Neural cell (in vitro differentiated cells): ENCODE measurements at regions not wholly inside any gene's neighbourhood (a gene's known extent, or its start where the extent isn't known, plus 50 kb on each side); places are given as distances from the start of the nearest gene placed in this dataset.

Experiments used
- EZH2 ChIP-seq: fragments of 200-600, 300-800 bp; shearing (Covaris generic), sonication (generic); IDR thresholded peaks from 2 replicates; pipeline ENCODE4 v1.6.1; 2014; ENCODE audit warnings: antibody characterized with exemption, low read length, borderline replicate concordance, mild to moderate bottlenecking; ENCODE audit not compliant: insufficient read depth, poor library complexity, severe bottlenecking
- MXI1 ChIP-seq: fragments of 450-650 bp; conservative IDR thresholded peaks from 2 replicates; pipeline ENCODE4 v1.6.1; 2014; ENCODE audit warnings: antibody characterized with exemption, mild to moderate bottlenecking; ENCODE audit not compliant: poor library complexity, severe bottlenecking
- TF ChIP-seq, protein P1 (sequence below): fragments of 450-650 bp; IDR thresholded peaks from 2 replicates; pipeline ENCODE4 v1.5.1; 2014; ENCODE audit warnings: antibody characterized with exemption, mild to moderate bottlenecking, moderate library complexity; ENCODE audit not compliant: poor library complexity, severe bottlenecking

- TF ChIP-seq EZH2 = no peak
- TF ChIP-seq, protein P1, sequence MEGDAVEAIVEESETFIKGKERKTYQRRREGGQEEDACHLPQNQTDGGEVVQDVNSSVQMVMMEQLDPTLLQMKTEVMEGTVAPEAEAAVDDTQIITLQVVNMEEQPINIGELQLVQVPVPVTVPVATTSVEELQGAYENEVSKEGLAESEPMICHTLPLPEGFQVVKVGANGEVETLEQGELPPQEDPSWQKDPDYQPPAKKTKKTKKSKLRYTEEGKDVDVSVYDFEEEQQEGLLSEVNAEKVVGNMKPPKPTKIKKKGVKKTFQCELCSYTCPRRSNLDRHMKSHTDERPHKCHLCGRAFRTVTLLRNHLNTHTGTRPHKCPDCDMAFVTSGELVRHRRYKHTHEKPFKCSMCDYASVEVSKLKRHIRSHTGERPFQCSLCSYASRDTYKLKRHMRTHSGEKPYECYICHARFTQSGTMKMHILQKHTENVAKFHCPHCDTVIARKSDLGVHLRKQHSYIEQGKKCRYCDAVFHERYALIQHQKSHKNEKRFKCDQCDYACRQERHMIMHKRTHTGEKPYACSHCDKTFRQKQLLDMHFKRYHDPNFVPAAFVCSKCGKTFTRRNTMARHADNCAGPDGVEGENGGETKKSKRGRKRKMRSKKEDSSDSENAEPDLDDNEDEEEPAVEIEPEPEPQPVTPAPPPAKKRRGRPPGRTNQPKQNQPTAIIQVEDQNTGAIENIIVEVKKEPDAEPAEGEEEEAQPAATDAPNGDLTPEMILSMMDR = no peak
- no peak for TF ChIP-seq MXI1
These were observed 1176.8 kb downstream of the FAM133A start for GRCh38 chrX:94850811-94851210.
